K562 (cell line): ENCODE measurements at regions not wholly inside any gene's neighbourhood (a gene's known extent, or its start where the extent isn't known, plus 50 kb on each side); places are given as distances from the start of the nearest gene placed in this dataset.

Source experiments
- ADNP ChIP-seq: fragments of 200-800 bp; sonication (Bioruptor generic); IDR thresholded peaks from 2 replicates; pipeline ENCODE4 v1.6.1; 2016; ENCODE audit warnings: missing genetic modification characterization, missing compliant biosample characterization
- ATF1 ChIP-seq, 2 experiments: fragments of 450-650 bp in 1 of 2; IDR thresholded peaks; 2 replicates each; pipeline ENCODE4 v1.6.1; 2016; ENCODE audit warnings: missing compliant biosample characterization in 1 of 2, missing genetic modification characterization in 1 of 2
- FOXM1 ChIP-seq, 2 experiments: fragments of 450-650 bp in 1 of 2; sonication (generic) in 1 of 2; formaldehyde crosslinking in 1 of 2; IDR thresholded peaks; 2 replicates each; pipeline versions ENCODE4 v1.6.1 to v1.9.0; 2017 to 2022; ENCODE audit warnings: low read depth in 2 of 2, mild to moderate bottlenecking in 2 of 2, missing genetic modification reagents in 1 of 2, moderate library complexity in 1 of 2
- IFI16 ChIP-seq: fragments of 250-450 bp; sonication (Bioruptor Pico); IDR thresholded peaks from 2 replicates; pipeline ENCODE4 v2.1.2; 2022; ENCODE audit warnings: mild to moderate bottlenecking, inconsistent platforms
- MYC ChIP-seq, 2 experiments: fragments of 250-450 bp in 1 of 2; sonication (Bioruptor Pico) in 1 of 2; IDR thresholded peaks; 2 replicates each; pipeline versions ENCODE4 v1.5.1 to v1.6.1; 2012 to 2021; ENCODE audit warnings: low read depth in 2 of 2, borderline replicate concordance in 1 of 2, improper control_type of control experiment in 1 of 2, low read length in 1 of 2, mild to moderate bottlenecking in 1 of 2, moderate library complexity in 1 of 2
- NCOA2 ChIP-seq, 2 experiments: fragments of 450-650 bp; IDR thresholded peaks; 2 replicates each; pipeline ENCODE4 v1.6.1; 2018; ENCODE audit warnings: mild to moderate bottlenecking in 2 of 2, moderate library complexity in 1 of 2; ENCODE audit not compliant: partially characterized antibody in 2 of 2
- RBM34 ChIP-seq: fragments of 200-400 bp; formaldehyde crosslinking; IDR thresholded peaks from 2 replicates; pipeline ENCODE4 v1.6.1; 2018; ENCODE audit warnings: low read length, borderline replicate concordance; ENCODE audit not compliant: insufficient read depth
- TFAM ChIP-seq: fragments of 250-450 bp; sonication (Bioruptor Pico); conservative IDR thresholded peaks from 2 replicates; pipeline ENCODE4 v1.5.0; 2021; ENCODE audit warnings: mild to moderate bottlenecking, moderate library complexity
- ZNF143 ChIP-seq: sonication (generic); formaldehyde crosslinking; IDR thresholded peaks from 2 replicates; pipeline ENCODE4 v1.9.0; 2022; ENCODE audit warnings: mild to moderate bottlenecking, missing genetic modification reagents
- ZNF239 ChIP-seq: fragments of 250-450 bp; sonication (Bioruptor Pico); IDR thresholded peaks from 2 replicates; pipeline ENCODE4 v1.4.0; 2020; ENCODE audit warnings: mild to moderate bottlenecking
- TF ChIP-seq, protein P1 (sequence below): fragments of 250-450 bp; sonication (Bioruptor Pico); IDR thresholded peaks from 2 replicates; pipeline ENCODE4 v1.5.0; 2021; ENCODE audit warnings: mild to moderate bottlenecking, moderate library complexity
- TF ChIP-seq, protein P2 (sequence below): fragments of 450-650 bp; IDR thresholded peaks from 2 replicates; pipeline ENCODE4 v1.6.1; 2017; ENCODE audit warnings: mild to moderate bottlenecking, moderate library complexity
- TF ChIP-seq, protein P3 (sequence below), 2 experiments: IDR thresholded peaks in 1 of 2; conservative IDR thresholded peaks in 1 of 2; 2 replicates each; pipeline ENCODE4 v1.6.1; 2016; ENCODE audit warnings: low read depth in 2 of 2, mild to moderate bottlenecking in 1 of 2, missing compliant biosample characterization in 1 of 2, missing genetic modification characterization in 1 of 2, moderate library complexity in 1 of 2
- TF ChIP-seq, protein P4 (sequence below): fragments of 450-650 bp; formaldehyde crosslinking; IDR thresholded peaks from 2 replicates; pipeline ENCODE4 v1.4.0; 2022; ENCODE audit warnings: missing genetic modification characterization

DNA sequence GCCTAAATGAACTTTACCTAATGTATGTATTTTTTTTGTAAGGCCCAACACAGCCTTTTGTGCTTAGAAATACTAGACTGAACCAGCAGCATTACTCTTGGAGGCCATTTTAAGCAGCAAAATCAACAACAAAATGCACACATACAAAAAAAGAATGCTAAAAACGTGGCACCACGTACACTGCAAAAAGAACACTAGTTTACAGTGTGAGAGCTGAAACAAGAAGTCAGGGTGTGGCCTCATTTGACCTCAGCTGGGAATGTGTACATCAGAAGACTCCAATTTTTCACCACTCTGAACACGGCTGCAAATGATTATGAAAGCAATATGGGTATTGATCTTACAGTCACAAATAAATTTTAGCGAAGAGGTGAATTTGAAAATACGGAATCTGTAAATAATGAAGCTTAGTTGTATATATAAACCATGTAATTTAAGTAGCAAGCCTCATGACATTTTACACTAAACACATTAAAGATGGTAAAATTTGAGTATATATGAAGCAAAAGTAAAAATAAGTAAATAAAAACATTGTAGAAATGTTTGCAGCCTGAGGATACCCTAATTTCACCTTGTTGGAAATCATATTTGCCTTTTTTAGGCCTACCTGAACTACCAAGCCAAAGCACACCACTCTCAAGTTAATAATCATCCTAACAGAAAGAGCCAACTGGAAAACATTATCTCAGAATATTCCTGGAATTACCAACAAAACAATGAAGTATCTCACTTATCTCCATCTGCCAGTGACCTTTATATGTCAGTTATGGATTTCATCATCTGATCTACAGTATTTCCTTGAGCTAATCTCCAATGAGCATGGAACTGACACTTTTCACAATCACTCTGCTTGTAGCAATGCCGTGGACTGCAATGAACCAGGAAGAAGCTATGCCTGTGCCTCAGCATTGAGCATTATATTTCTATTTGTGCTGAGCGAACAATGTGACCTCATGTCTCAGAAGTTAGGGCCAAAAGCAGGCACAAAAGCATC, 319.5 kb upstream of the FAT3 start (continued):
- TF ChIP-seq, protein P1, sequence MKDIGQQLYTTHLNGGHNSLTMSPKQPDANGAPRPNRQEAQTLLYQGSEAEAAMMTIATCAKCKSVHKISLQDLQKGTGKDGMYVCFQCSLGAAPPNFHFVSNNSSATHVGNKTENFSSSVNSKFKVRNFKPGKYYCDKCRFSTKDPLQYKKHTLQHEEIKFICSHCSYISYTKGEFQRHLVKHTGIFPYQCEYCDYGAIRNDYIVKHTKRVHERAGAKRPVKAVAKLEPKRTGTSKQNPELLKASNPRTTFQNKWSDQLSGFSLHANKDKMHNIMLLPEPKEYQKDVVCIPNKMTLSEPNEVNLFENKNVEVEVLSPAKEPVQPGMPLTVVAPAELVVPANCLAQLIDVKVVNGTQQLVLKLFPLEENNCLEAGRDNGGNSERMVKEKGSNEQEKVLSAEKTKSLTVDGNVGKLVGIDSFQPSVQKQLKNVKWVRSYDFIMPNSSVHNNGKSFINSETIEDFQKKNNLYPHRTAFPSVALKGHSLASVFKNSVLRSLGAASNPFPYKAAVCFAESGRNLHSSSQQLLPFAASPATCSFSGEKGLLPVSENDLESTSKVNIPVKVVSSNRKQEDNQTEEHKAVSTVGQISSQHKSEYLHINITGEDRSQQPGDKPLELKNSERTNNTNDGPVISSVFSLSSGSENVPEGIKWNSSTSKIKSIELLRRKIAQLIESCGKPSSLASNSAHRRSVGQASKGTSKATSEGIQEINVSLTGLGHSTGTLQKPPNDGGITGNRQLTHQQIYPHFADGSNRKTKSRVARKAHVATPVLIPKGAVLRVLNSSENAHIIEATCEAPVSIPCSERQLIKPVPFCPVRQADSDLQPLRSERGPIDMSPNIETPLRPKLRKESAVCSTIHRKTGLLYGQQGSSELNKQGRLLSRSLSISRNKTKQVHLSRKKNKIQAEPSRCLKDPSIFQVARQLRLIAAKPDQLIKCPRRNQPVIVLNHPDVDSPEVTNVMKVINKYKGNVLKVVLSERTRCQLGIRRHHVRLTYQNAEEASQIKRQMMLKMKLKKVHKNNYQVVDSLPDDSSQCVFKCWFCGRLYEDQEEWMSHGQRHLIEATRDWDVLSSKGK (CRISPR knock-in tag): no peak
- TF ChIP-seq FOXM1 (IDR thresholded peaks at IDR 0.05; ENCODE audit: low read depth) (peak; percentile 66), FOXM1 (CRISPR knock-in tag; IDR thresholded peaks at IDR 0.05; ENCODE audit: low read depth) (no peak), ZNF143 (CRISPR knock-in tag) (no peak), IFI16 (CRISPR knock-in tag) (no peak), ATF1 (CRISPR knock-in tag; IDR thresholded peaks at IDR 0.05) (no peak), ATF1 (tag; IDR thresholded peaks at IDR 0.05) (peak; percentile 55), RBM34 (no peak), MYC (IDR thresholded peaks at IDR 0.05; ENCODE audit: low read depth, low read length) (0 out of 2 replicates have a peak, but pooled peaks have one; percentile 20), MYC (CRISPR knock-in tag; IDR thresholded peaks at IDR 0.05; ENCODE audit: borderline replicate concordance, low read depth) (no peak), TFAM (CRISPR knock-in tag) (no peak), ADNP (tag) (peak; percentile 40; the same call in 1 of the 2 replicates), ZNF239 (CRISPR knock-in tag) (no peak), NCOA2 (IDR thresholded peaks at IDR 0.05; ENCODE audit: partially characterized antibody in 2 of 2) (peak; percentile 40 to 73)
- TF ChIP-seq, protein P2, sequence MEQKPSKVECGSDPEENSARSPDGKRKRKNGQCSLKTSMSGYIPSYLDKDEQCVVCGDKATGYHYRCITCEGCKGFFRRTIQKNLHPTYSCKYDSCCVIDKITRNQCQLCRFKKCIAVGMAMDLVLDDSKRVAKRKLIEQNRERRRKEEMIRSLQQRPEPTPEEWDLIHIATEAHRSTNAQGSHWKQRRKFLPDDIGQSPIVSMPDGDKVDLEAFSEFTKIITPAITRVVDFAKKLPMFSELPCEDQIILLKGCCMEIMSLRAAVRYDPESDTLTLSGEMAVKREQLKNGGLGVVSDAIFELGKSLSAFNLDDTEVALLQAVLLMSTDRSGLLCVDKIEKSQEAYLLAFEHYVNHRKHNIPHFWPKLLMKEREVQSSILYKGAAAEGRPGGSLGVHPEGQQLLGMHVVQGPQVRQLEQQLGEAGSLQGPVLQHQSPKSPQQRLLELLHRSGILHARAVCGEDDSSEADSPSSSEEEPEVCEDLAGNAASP: peak; percentile 70
- TF ChIP-seq, protein P3, sequence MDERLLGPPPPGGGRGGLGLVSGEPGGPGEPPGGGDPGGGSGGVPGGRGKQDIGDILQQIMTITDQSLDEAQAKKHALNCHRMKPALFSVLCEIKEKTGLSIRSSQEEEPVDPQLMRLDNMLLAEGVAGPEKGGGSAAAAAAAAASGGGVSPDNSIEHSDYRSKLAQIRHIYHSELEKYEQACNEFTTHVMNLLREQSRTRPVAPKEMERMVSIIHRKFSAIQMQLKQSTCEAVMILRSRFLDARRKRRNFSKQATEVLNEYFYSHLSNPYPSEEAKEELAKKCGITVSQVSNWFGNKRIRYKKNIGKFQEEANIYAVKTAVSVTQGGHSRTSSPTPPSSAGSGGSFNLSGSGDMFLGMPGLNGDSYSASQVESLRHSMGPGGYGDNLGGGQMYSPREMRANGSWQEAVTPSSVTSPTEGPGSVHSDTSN (CRISPR knock-in tag; IDR thresholded peaks at IDR 0.05; ENCODE audit: low read depth): no peak
- TF ChIP-seq, protein P3 (tag; conservative IDR thresholded peaks at IDR 0.05; ENCODE audit: low read depth): peak; percentile 93
- TF ChIP-seq, protein P4, sequence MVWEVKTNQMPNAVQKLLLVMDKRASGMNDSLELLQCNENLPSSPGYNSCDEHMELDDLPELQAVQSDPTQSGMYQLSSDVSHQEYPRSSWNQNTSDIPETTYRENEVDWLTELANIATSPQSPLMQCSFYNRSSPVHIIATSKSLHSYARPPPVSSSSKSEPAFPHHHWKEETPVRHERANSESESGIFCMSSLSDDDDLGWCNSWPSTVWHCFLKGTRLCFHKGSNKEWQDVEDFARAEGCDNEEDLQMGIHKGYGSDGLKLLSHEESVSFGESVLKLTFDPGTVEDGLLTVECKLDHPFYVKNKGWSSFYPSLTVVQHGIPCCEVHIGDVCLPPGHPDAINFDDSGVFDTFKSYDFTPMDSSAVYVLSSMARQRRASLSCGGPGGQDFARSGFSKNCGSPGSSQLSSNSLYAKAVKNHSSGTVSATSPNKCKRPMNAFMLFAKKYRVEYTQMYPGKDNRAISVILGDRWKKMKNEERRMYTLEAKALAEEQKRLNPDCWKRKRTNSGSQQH: peak; percentile 16; the same call in 1 of the 2 replicates
